K562 (cell line): ENCODE measurements at regions not wholly inside any gene's neighbourhood (a gene's known extent, or its start where the extent isn't known, plus 50 kb on each side); places are given as distances from the start of the nearest gene placed in this dataset.

ENCODE experiments used
- ATAC-seq: fragments of 200-7000 bp; cut with Tn5 transposase; 3 replicates; pipeline ENCODE4 v1.9.1; 2020; ENCODE audit warnings: moderate library complexity
- BruUV-seq: library from RNA; stranded (reverse); fragments of 400-500 nt; replicated peaks from 2 replicates; lab custom pipeline; 2021; lab: Mats Ljungman, UMichigan
- CTCF ChIA-PET: fragments of 300-600 bp; formaldehyde crosslinking; extraction: SDS; loops from one replicate; lab custom pipeline; 2021; ENCODE audit warnings: low intra/inter-chr PET ratio; lab: Yijun Ruan, JAX
- POLR2A ChIA-PET: fragments of 300-600, 350-650 bp; sonication (Branson Sonifier 250); formaldehyde crosslinking; extraction: SDS; loops from one replicate; lab custom pipeline; 2021; ENCODE audit warnings: antibody characterized with exemption, inconsistent platforms; lab: Yijun Ruan, JAX
- DNase-seq, 4 experiments: peaks; one replicate each; pipeline versions ENCODE4 v3.0.0 to v3.0.0-alpha.2; 2011 to 2018; ENCODE audit warnings: low spot score in 3 of 4, mixed read lengths in 3 of 4; ENCODE audit errors: extremely low read depth in 1 of 4
- FAIRE-seq: peaks from 2 replicates; lab custom pipeline; 2011; peaks lifted over from hg19 to GRCh38; lab: Jason Lieb, UNC
- H2AFZ ChIP-seq: 2 replicates; pipeline ENCODE4 v1.6.0; 2011; ENCODE audit warnings: low read depth, low read length, control low read depth, inconsistent platforms
- H3K27ac ChIP-seq: fragments of 200-600 bp; 3 replicates; pipeline ENCODE4 v1.8.0; 2011; ENCODE audit warnings: low read depth, mild to moderate bottlenecking, control low read depth, inconsistent platforms, low read length, moderate library complexity, mixed read lengths; ENCODE audit errors: extremely low read depth
- H3K27me3 ChIP-seq, 2 experiments: fragments of 300-600 bp in 1 of 2; 2 replicates in 1 of 2; 3 replicates in 1 of 2; pipeline versions ENCODE4 v1.6.0 to v1.8.0; 2011; ENCODE audit warnings: inconsistent platforms in 2 of 2, low read length in 2 of 2, mild to moderate bottlenecking in 1 of 2, mixed read lengths in 1 of 2, moderate library complexity in 1 of 2; ENCODE audit not compliant: control insufficient read depth in 2 of 2, insufficient read depth in 2 of 2
- H3K36me3 ChIP-seq: fragments of 300-600 bp; 3 replicates; pipeline ENCODE4 v1.8.0; 2011; ENCODE audit warnings: mild to moderate bottlenecking, low read length, inconsistent platforms; ENCODE audit not compliant: control insufficient read depth, insufficient read depth
- H3K4me1 ChIP-seq, 2 experiments: fragments of 200-600 bp in 1 of 2; replicated peaks in 1 of 2; 2 replicates in 1 of 2; 3 replicates in 1 of 2; pipeline versions ENCODE4 v1.5.1 to v1.8.0; 2011; ENCODE audit warnings: inconsistent platforms in 2 of 2, low read length in 2 of 2, mild to moderate bottlenecking in 1 of 2, mixed read lengths in 1 of 2, moderate library complexity in 1 of 2; ENCODE audit not compliant: control insufficient read depth in 2 of 2, insufficient read depth in 2 of 2
- H3K4me2 ChIP-seq: 2 replicates; pipeline ENCODE4 v1.6.1; 2011; ENCODE audit warnings: low read length, control low read depth, inconsistent platforms, mixed read lengths; ENCODE audit not compliant: insufficient read depth
- H3K4me3 ChIP-seq: fragments of 200-600 bp; sonication (generic), shearing (Covaris generic); 2 replicates; pipeline ENCODE4 v1.5.1; 2016; ENCODE audit warnings: control low read depth, inconsistent platforms
- H3K79me2 ChIP-seq: fragments of 200-600 bp; 3 replicates; pipeline ENCODE4 v1.8.0; 2011; ENCODE audit warnings: low read length, inconsistent platforms; ENCODE audit not compliant: control insufficient read depth, insufficient read depth
- H3K9ac ChIP-seq, 2 experiments: 2 replicates each; pipeline versions ENCODE4 v1.6.0 to v1.6.1; 2011; ENCODE audit warnings: low read depth in 2 of 2, low read length in 2 of 2, control low read depth in 1 of 2, inconsistent platforms in 1 of 2, mild to moderate bottlenecking in 1 of 2, mixed read lengths in 1 of 2; ENCODE audit not compliant: insufficient read depth in 1 of 2
- H3K9me1 ChIP-seq: one replicate; pipeline ENCODE4 v1.6.0; 2011; ENCODE audit warnings: inconsistent platforms, mild to moderate bottlenecking, low read length, moderate library complexity; ENCODE audit not compliant: control insufficient read depth, insufficient read depth
- H3K9me3 ChIP-seq: replicated peaks from 2 replicates; pipeline ENCODE4 v1.5.1; 2011; ENCODE audit warnings: low read depth, low read length, inconsistent platforms; ENCODE audit not compliant: control insufficient read depth, insufficient read depth
- H4K20me1 ChIP-seq: replicated peaks from 2 replicates; pipeline ENCODE4 v1.6.1; 2011; ENCODE audit warnings: low read length, inconsistent platforms, mixed read lengths; ENCODE audit not compliant: control insufficient read depth, insufficient read depth
- ATF1 ChIP-seq, 2 experiments: fragments of 450-650 bp in 1 of 2; IDR thresholded peaks; 2 replicates each; pipeline ENCODE4 v1.6.1; 2016; ENCODE audit warnings: missing compliant biosample characterization in 1 of 2, missing genetic modification characterization in 1 of 2
- HCFC1 ChIP-seq: IDR thresholded peaks from 2 replicates; pipeline ENCODE4 v1.6.1; 2012; ENCODE audit warnings: low read depth, low read length, improper control_type of control experiment
- NCOA6 ChIP-seq: fragments of 450-650 bp; IDR thresholded peaks from 2 replicates; pipeline ENCODE4 v1.6.1; 2017; ENCODE audit warnings: mild to moderate bottlenecking
- NFRKB ChIP-seq: fragments of 450-650 bp; IDR thresholded peaks from 2 replicates; pipeline ENCODE4 v1.6.1; 2016; ENCODE audit warnings: low read depth
- NR2C2 ChIP-seq, 2 experiments: fragments of 200-800 bp in 1 of 2; sonication (Bioruptor generic) in 1 of 2; sonication (generic) in 1 of 2; formaldehyde crosslinking in 1 of 2; IDR thresholded peaks; 2 replicates each; pipeline versions ENCODE4 v1.6.1 to v1.8.0; 2016 to 2022; ENCODE audit warnings: mild to moderate bottlenecking in 1 of 2, missing compliant biosample characterization in 1 of 2, missing genetic modification characterization in 1 of 2, missing genetic modification reagents in 1 of 2
- PHTF2 ChIP-seq: fragments of 250-450 bp; sonication (Bioruptor Pico); IDR thresholded peaks from 2 replicates; pipeline ENCODE4 v1.5.0; 2021; ENCODE audit warnings: mild to moderate bottlenecking
- PTRF ChIP-seq: fragments of 450-650 bp; IDR thresholded peaks from 2 replicates; pipeline ENCODE4 v1.6.1; 2016; ENCODE audit warnings: mild to moderate bottlenecking, missing genetic modification characterization, missing compliant biosample characterization
- TCF3 ChIP-seq: sonication (generic); formaldehyde crosslinking; IDR thresholded peaks from 2 replicates; pipeline ENCODE4 v1.4.0; 2020; ENCODE audit warnings: mild to moderate bottlenecking, missing genetic modification reagents
- ZNF695 ChIP-seq: fragments of 450-650 bp; formaldehyde crosslinking; IDR thresholded peaks from 2 replicates; pipeline ENCODE4 v1.4.0; 2020; ENCODE audit warnings: mild to moderate bottlenecking, moderate library complexity
- WGBS: fragments of 100-300 bp; shearing (Covaris generic); methylation state at CpG from one replicate; pipeline ENCODE4 v1.1.6; 2016; ENCODE audit warnings: low coverage, mixed read lengths; ENCODE audit not compliant: insufficient coverage; ENCODE audit errors: missing lambda C conversion rate; 5-methylcytosine and 5-hydroxymethylcytosine counted together
- in situ Hi-C: fragments of 300-500 bp; cut with MboI; formaldehyde crosslinking; loops from 4 replicates; pipeline ENCODE4 v1.15.0; 2018; ENCODE audit warnings: inconsistent platforms, mixed read lengths
- intact Hi-C: fragments of 100-400 bp; cut with micrococcal nuclease; formaldehyde crosslinking; loops from 2 replicates; pipeline ENCODE4 v1.14.2; 2022
- TF ChIP-seq, protein P1 (sequence below): fragments of 250-450 bp; sonication (Bioruptor Pico); IDR thresholded peaks from 2 replicates; pipeline ENCODE4 v1.8.0; 2022; ENCODE audit warnings: moderate library complexity, mild to moderate bottlenecking, inconsistent platforms
- TF ChIP-seq, protein P2 (sequence below): fragments of 450-650 bp; IDR thresholded peaks from one replicate; pipeline ENCODE4 v1.6.1; 2018; ENCODE audit warnings: mild to moderate bottlenecking, moderate library complexity; ENCODE audit not compliant: partially characterized antibody

DNA sequence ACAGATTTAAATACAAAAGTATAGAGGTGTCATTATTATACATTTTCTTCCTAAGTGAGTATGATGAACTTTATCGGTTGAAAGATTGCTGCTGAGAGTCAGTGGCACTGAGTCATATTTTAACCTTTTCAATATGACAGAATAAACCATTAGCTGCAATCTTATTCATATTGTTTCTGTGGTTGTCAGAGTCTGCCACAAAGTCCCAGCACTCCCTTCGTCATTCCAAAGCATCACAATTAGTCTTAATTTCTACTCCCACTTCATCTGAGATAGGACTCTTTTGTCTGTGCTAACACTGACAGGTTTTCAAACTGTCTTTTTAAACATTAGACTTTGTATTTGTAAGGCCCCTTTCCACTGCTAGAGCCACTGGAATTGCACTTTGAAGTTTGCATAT lies 656.9 kb downstream of the MTRR start:
- no peak for ATAC-seq
- no TSS peak for BruUV-seq
- no peak for FAIRE-seq

More for the DNA sequence above, 656.9 kb downstream of the MTRR start:
- ChIA-PET CTCF (no interaction called here), POLR2A (no interaction called here)
- in situ Hi-C loops = no loop called here
- Histone ChIP-seq H3K27me3 (no peaks in the 10 kb centered on the region), H3K9me1 (no peaks in the 10 kb centered on the region), H2AFZ (no peak overlapping the region), H3K36me3 (no peaks in the 10 kb centered on the region), H3K27ac (no peak overlapping the region), H4K20me1 (no peaks in the 10 kb centered on the region), H3K9me3 (no peaks in the 10 kb centered on the region), H3K4me3 (no peak overlapping the region), H3K4me1 (no peaks in the 10 kb centered on the region), H3K79me2 (no peaks in the 10 kb centered on the region), H3K4me2 (no peak overlapping the region), H3K9ac (no peak overlapping the region)
- DNase-seq = no peak
- TF ChIP-seq PTRF (tag) = no peak
- TF ChIP-seq, protein P1, sequence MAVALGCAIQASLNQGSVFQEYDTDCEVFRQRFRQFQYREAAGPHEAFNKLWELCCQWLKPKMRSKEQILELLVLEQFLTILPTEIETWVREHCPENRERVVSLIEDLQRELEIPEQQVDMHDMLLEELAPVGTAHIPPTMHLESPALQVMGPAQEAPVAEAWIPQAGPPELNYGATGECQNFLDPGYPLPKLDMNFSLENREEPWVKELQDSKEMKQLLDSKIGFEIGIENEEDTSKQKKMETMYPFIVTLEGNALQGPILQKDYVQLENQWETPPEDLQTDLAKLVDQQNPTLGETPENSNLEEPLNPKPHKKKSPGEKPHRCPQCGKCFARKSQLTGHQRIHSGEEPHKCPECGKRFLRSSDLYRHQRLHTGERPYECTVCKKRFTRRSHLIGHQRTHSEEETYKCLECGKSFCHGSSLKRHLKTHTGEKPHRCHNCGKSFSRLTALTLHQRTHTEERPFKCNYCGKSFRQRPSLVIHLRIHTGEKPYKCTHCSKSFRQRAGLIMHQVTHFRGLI (CRISPR knock-in tag) = no peak
- TF ChIP-seq TCF3 (CRISPR knock-in tag) = no peak
- no peak for TF ChIP-seq NCOA6
- no peak for TF ChIP-seq NFRKB
- TF ChIP-seq ZNF695 (CRISPR knock-in tag) = no peak
- no peak for TF ChIP-seq PHTF2
- TF ChIP-seq, protein P2, sequence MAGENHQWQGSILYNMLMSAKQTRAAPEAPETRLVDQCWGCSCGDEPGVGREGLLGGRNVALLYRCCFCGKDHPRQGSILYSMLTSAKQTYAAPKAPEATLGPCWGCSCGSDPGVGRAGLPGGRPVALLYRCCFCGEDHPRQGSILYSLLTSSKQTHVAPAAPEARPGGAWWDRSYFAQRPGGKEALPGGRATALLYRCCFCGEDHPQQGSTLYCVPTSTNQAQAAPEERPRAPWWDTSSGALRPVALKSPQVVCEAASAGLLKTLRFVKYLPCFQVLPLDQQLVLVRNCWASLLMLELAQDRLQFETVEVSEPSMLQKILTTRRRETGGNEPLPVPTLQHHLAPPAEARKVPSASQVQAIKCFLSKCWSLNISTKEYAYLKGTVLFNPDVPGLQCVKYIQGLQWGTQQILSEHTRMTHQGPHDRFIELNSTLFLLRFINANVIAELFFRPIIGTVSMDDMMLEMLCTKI = no peak
- TF ChIP-seq ATF1 (CRISPR knock-in tag; IDR thresholded peaks at IDR 0.05) = no peak
- TF ChIP-seq ATF1 (tag; IDR thresholded peaks at IDR 0.05) = no peak
- TF ChIP-seq HCFC1 = no peak
- no peak for TF ChIP-seq NR2C2 (CRISPR knock-in tag; IDR thresholded peaks at IDR 0.05)
- no peak for TF ChIP-seq NR2C2 (tag; IDR thresholded peaks at IDR 0.05)
- intact Hi-C loops = no loop called here
- WGBS = 2% methylated on average over 2 of the region's 2 CpGs
